B cell (primary cell): ENCODE measurements at regions not wholly inside any gene's neighbourhood (a gene's known extent, or its start where the extent isn't known, plus 50 kb on each side); places are given as distances from the start of the nearest gene placed in this dataset.

Experiments used
- ATAC-seq: fragments of 200-7000 bp; cut with Tn5 transposase; one replicate; pipeline ENCODE4 v1.10.0; 2021; ENCODE audit warnings: low read depth, mild to moderate bottlenecking, moderate number of reproducible peaks, moderate library complexity
- CTCF ChIA-PET: fragments of 350-600 bp; sonication (Branson Sonifier 250); formaldehyde crosslinking; loops from one replicate; lab custom pipeline; 2021; ENCODE audit warnings: antibody characterized with exemption, inconsistent platforms; lab: Charles Lee
- POLR2A ChIA-PET: fragments of 350-600 bp; sonication (Branson Sonifier 250); formaldehyde crosslinking; loops from one replicate; lab custom pipeline; 2021; ENCODE audit warnings: antibody characterized with exemption; lab: Charles Lee
- DNase-seq: peaks from one replicate; pipeline ENCODE4 v3.0.0; 2013
- H2AFZ ChIP-seq: 2 replicates; pipeline ENCODE4 v1.6.1; 2012; ENCODE audit warnings: mild to moderate bottlenecking, low read depth, low read length; ENCODE audit not compliant: insufficient read depth, poor library complexity, severe bottlenecking
- H3K27ac ChIP-seq, 2 donors: 1 replicate in 1 of 2; 2 replicates in 1 of 2; pipeline ENCODE4 v1.5.1; 2012 to 2013; ENCODE audit warnings: low read length in 2 of 2, mild to moderate bottlenecking in 2 of 2, moderate library complexity in 1 of 2
- H3K27me3 ChIP-seq, 4 experiments: fragments of 200-600 bp in 1 of 4; sonication (generic) in 1 of 4; replicated peaks in 1 of 4; 1 replicate in 2 of 4; 2 replicates in 2 of 4; pipeline versions ENCODE4 v1.6.1 to v1.7.0; 2013 to 2016; ENCODE audit warnings: low read length in 3 of 4, mild to moderate bottlenecking in 2 of 4, mixed read lengths in 1 of 4, moderate library complexity in 1 of 4; ENCODE audit not compliant: insufficient read depth in 4 of 4, control insufficient read depth in 3 of 4; ENCODE audit errors: control extremely low read depth in 1 of 4
- H3K36me3 ChIP-seq, 2 experiments: replicated peaks in 1 of 2; 1 replicate in 1 of 2; 2 replicates in 1 of 2; pipeline versions ENCODE4 v1.6.1 to v1.7.1; 2013; ENCODE audit warnings: low read length in 1 of 2; ENCODE audit not compliant: insufficient read depth in 2 of 2, control insufficient read depth in 1 of 2; ENCODE audit errors: control extremely low read depth in 1 of 2, extremely low read depth in 1 of 2
- H3K4me1 ChIP-seq, 2 donors: fragments of 200-600 bp in 1 of 2; sonication (generic) in 1 of 2; 1 replicate in 1 of 2; 2 replicates in 1 of 2; pipeline versions ENCODE4 v1.5.1 to v1.6.1; 2013 to 2017; ENCODE audit warnings: low read length in 2 of 2; ENCODE audit not compliant: control insufficient read depth in 2 of 2, insufficient read depth in 2 of 2
- H3K4me2 ChIP-seq: replicated peaks from 2 replicates; pipeline ENCODE3; 2012; ENCODE audit warnings: mild to moderate bottlenecking, low read depth, low read length; ENCODE audit not compliant: poor library complexity, severe bottlenecking
- H3K4me3 ChIP-seq, 5 experiments: fragments of 200-600 bp in 1 of 5; sonication (generic) in 1 of 5; 1 replicate in 3 of 5; 2 replicates in 2 of 5; pipeline versions ENCODE4 v1.5.1 to v1.7.0; 2011 to 2016; ENCODE audit warnings: low read length in 4 of 5, mild to moderate bottlenecking in 4 of 5, low read depth in 2 of 5, control low read depth in 1 of 5, moderate library complexity in 1 of 5; ENCODE audit not compliant: insufficient read depth in 1 of 5; ENCODE audit errors: control extremely low read depth in 1 of 5, extremely low read depth in 1 of 5
- H3K79me2 ChIP-seq: fragments of 200-600 bp; sonication (generic); one replicate; pipeline ENCODE4 v1.6.0; 2016; ENCODE audit warnings: low read length; ENCODE audit not compliant: control insufficient read depth, insufficient read depth
- H3K9ac ChIP-seq: fragments of 200-600 bp; sonication (generic); 2 replicates; pipeline ENCODE4 v1.6.1; 2017; ENCODE audit warnings: mild to moderate bottlenecking, low read length, moderate library complexity
- H3K9me3 ChIP-seq, 3 donors: one replicate each; pipeline versions ENCODE4 v1.6.1 to v1.7.1; 2013; ENCODE audit warnings: low read length in 2 of 3; ENCODE audit not compliant: control insufficient read depth in 2 of 3, insufficient read depth in 1 of 3; ENCODE audit errors: control extremely low read depth in 1 of 3
- H4K20me1 ChIP-seq: 2 replicates; pipeline ENCODE4 v1.6.0; 2012; ENCODE audit warnings: mild to moderate bottlenecking, low read length; ENCODE audit not compliant: insufficient read depth, control insufficient read depth, poor library complexity, severe bottlenecking
- H3K27ac Mint-ChIP-seq: one replicate; pipeline ENCODE4 v1.8.0; 2021; ENCODE audit warnings: mixed read lengths
- H3K27me3 Mint-ChIP-seq: one replicate; pipeline ENCODE4 v1.8.0; 2021; ENCODE audit warnings: mixed read lengths
- H3K4me1 Mint-ChIP-seq: one replicate; pipeline ENCODE4 v1.8.0; 2021; ENCODE audit warnings: mixed read lengths
- H3K4me3 Mint-ChIP-seq: one replicate; pipeline ENCODE4 v1.8.0; 2021; ENCODE audit warnings: mixed read lengths
- H3K9me3 Mint-ChIP-seq: one replicate; pipeline ENCODE4 v1.8.0; 2022; ENCODE audit warnings: mixed read lengths; ENCODE audit not compliant: insufficient read depth
- CTCF ChIP-seq: fragments of 200-600 bp; IDR thresholded peaks from one replicate; pipeline ENCODE4 v1.8.0; 2022; ENCODE audit warnings: antibody characterized with exemption, mild to moderate bottlenecking
- EZH2 ChIP-seq: IDR thresholded peaks from 2 replicates; pipeline ENCODE4 v1.6.1; 2012; ENCODE audit warnings: borderline replicate concordance, low read depth, mild to moderate bottlenecking, moderate library complexity, low read length; ENCODE audit not compliant: insufficient read depth, poor library complexity, severe bottlenecking
- WGBS: methylation state at CpG from one replicate; pipeline ENCODE4 v1.1.5; 2013; ENCODE audit warnings: missing lambda C conversion rate; ENCODE audit not compliant: insufficient coverage; 5-methylcytosine and 5-hydroxymethylcytosine counted together
- intact Hi-C: fragments of 100-400 bp; cut with micrococcal nuclease; formaldehyde crosslinking; loops from one replicate; pipeline ENCODE4 v1.10.0; 2022

- H3K27ac Mint-ChIP-seq: no peak overlapping the region
- ChIA-PET CTCF (no interaction called here), POLR2A (no interaction called here)
- Histone ChIP-seq H3K27ac (no peak overlapping the region), H3K4me1 (no peaks in the 10 kb centered on the region), H3K36me3 (no peaks in the 10 kb centered on the region), H2AFZ (no peak overlapping the region), H4K20me1 (no peaks in the 10 kb centered on the region), H3K4me2 (no peak overlapping the region), H3K4me3 (no peak overlapping the region), H3K9ac (no peak overlapping the region), H3K27me3 (no peaks in the 10 kb centered on the region), H3K79me2 (no peaks in the 10 kb centered on the region), H3K9me3 (no peaks in the 10 kb centered on the region)
- no peaks in the 10 kb centered on the region for H3K4me1 Mint-ChIP-seq
- DNase-seq: no peak
- intact Hi-C loops: no loop called here
- H3K27me3 Mint-ChIP-seq: peaks cover 3% of the 10 kb centered on the region
- no peak for ATAC-seq
- TF ChIP-seq CTCF (no peak), EZH2 (no peak)
- H3K9me3 Mint-ChIP-seq: no peaks in the 10 kb centered on the region
- no peak overlapping the region for H3K4me3 Mint-ChIP-seq
Observed at GRCh38 chr5:40233268-40233667, 446.4 kb upstream of the PTGER4 start.

- H3K27ac Mint-ChIP-seq: no peak overlapping the region
- POLR2A ChIA-PET: no interaction called here
- ATAC-seq: no peak
Observed at GRCh38 chr5:40227931-40228330, 451.8 kb upstream of the PTGER4 start.

More at GRCh38 chr5:40227931-40228330, 451.8 kb upstream of the PTGER4 start:
- Histone ChIP-seq H3K9me3 (no peaks in the 10 kb centered on the region), H3K4me3 (no peak overlapping the region), H3K36me3 (no peaks in the 10 kb centered on the region), H3K4me2 (no peak overlapping the region), H2AFZ (no peak overlapping the region), H3K4me1 (peaks cover 14 to 26% of the 10 kb centered on the region in 2 donors), H3K27ac (no peak overlapping the region), H4K20me1 (no peaks in the 10 kb centered on the region), H3K27me3 (no peaks in the 10 kb centered on the region), H3K79me2 (no peaks in the 10 kb centered on the region), H3K9ac (no peak overlapping the region)
- H3K4me1 Mint-ChIP-seq: peaks cover 34% of the 10 kb centered on the region
- intact Hi-C loops: loop anchor here (5.0 to 10.0 kb wide), 2 partner anchors 367 to 459 kb away; no protein-coding TSS in a partner anchor
- no peak overlapping the region for H3K4me3 Mint-ChIP-seq
- H3K27me3 Mint-ChIP-seq: peaks cover 8% of the 10 kb centered on the region
- WGBS: no CpG with 5 or more reads among the region's 2 CpGs
- no peak for DNase-seq
- H3K9me3 Mint-ChIP-seq: no peaks in the 10 kb centered on the region
- CTCF ChIA-PET: no interaction called here
- TF ChIP-seq EZH2 (no peak), CTCF (no peak)
